HEK293T (cell line): ENCODE measurements at regions not wholly inside any gene's neighbourhood (a gene's known extent, or its start where the extent isn't known, plus 50 kb on each side); places are given as distances from the start of the nearest gene placed in this dataset.

Experiments
- CTCF ChIA-PET: fragments of 350-600 bp; formaldehyde crosslinking; extraction: SDS; loops from one replicate; lab custom pipeline; 2021; ENCODE audit warnings: antibody characterized with exemption, inconsistent platforms; lab: Yijun Ruan, JAX
- POLR2A ChIA-PET: fragments of 350-600 bp; formaldehyde crosslinking; extraction: SDS; loops from one replicate; lab custom pipeline; 2020; ENCODE audit warnings: antibody characterized with exemption, inconsistent platforms; lab: Yijun Ruan, JAX
- DNase-seq: peaks from one replicate; pipeline ENCODE4 v3.0.0; 2012; ENCODE audit warnings: mixed read lengths; ENCODE audit errors: extremely low spot score
- ARNT ChIP-seq: fragments of 450-650 bp; IDR thresholded peaks from 2 replicates; pipeline ENCODE4 v1.6.1; 2017; ENCODE audit warnings: mild to moderate bottlenecking
- BHLHE40 ChIP-seq: fragments of 450-650 bp; IDR thresholded peaks from 2 replicates; pipeline ENCODE4 v1.6.1; 2016; ENCODE audit warnings: mild to moderate bottlenecking, moderate library complexity, borderline replicate concordance
- CTBP1 ChIP-seq: fragments of 450-650 bp; IDR thresholded peaks from 2 replicates; pipeline ENCODE4 v1.6.1; 2016; ENCODE audit warnings: borderline replicate concordance
- ELF4 ChIP-seq: fragments of 450-650 bp; IDR thresholded peaks from 2 replicates; pipeline ENCODE4 v1.6.1; 2017; ENCODE audit warnings: antibody characterized with exemption
- FOXA1 ChIP-seq: fragments of 450-650 bp; IDR thresholded peaks from 2 replicates; pipeline ENCODE4 v1.6.1; 2016; ENCODE audit warnings: mild to moderate bottlenecking
- FOXK2 ChIP-seq: fragments of 450-650 bp; IDR thresholded peaks from 2 replicates; pipeline ENCODE4 v1.6.1; 2016; ENCODE audit warnings: mild to moderate bottlenecking
- FOXM1 ChIP-seq: fragments of 450-650 bp; IDR thresholded peaks from 2 replicates; pipeline ENCODE4 v1.6.1; 2017; ENCODE audit warnings: mild to moderate bottlenecking, borderline replicate concordance
- HDGF ChIP-seq: fragments of 450-650 bp; IDR thresholded peaks from 2 replicates; pipeline ENCODE4 v1.6.1; 2017; ENCODE audit warnings: antibody characterized with exemption, borderline replicate concordance
- L3MBTL2 ChIP-seq: fragments of 450-650 bp; conservative IDR thresholded peaks from 2 replicates; pipeline ENCODE4 v1.6.1; 2016; ENCODE audit warnings: mild to moderate bottlenecking
- LEF1 ChIP-seq: fragments of 450-650 bp; IDR thresholded peaks from 2 replicates; pipeline ENCODE4 v1.6.1; 2017; ENCODE audit warnings: mild to moderate bottlenecking, borderline replicate concordance
- NFRKB ChIP-seq: fragments of 450-650 bp; IDR thresholded peaks from 2 replicates; pipeline ENCODE4 v1.6.1; 2016; ENCODE audit warnings: mild to moderate bottlenecking, moderate library complexity
- SP1 ChIP-seq: fragments of 450-650 bp; IDR thresholded peaks from 2 replicates; pipeline ENCODE4 v1.6.1; 2017
- SUZ12 ChIP-seq: fragments of 450-650 bp; IDR thresholded peaks from 2 replicates; pipeline ENCODE4 v1.6.1; 2016; ENCODE audit warnings: mild to moderate bottlenecking
- TARDBP ChIP-seq: fragments of 450-650 bp; IDR thresholded peaks from 2 replicates; pipeline ENCODE4 v1.6.1; 2016
- ZNF384 ChIP-seq: fragments of 450-650 bp; IDR thresholded peaks from 2 replicates; pipeline ENCODE4 v1.6.1; 2016
- TF ChIP-seq, protein P1 (sequence below): fragments of 450-650 bp; IDR thresholded peaks from 2 replicates; pipeline ENCODE4 v1.6.1; 2016

DNA sequence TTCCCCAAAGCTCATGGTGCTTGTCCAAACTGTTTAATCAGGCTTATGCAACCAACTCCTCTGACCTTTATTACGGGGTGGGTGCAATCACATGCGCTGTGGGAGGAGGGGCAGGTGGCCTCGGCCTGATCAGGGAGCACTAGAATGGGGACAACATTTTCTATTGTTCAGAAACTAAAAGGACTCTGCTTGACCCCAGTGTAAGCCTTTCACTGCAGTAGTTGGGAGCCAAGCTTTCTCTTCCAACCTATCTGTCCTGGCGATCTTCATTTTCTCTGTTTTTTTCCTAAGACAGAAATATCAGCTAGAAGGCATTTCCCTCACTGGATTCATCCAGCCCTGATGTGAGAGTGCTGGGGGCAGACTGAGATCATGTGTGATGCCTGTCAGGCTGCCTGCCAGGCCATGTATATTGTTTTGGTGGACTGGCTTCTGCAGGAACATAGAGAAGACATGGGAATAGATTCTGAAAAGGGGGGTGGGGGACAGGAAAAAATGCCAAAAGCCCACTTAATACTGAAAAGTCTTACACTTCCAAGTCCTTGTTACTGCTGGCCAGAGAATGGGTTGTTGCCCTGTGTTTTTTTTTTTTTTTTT lies 627.0 kb upstream of the TBL1XR1 start:
- no peak for DNase-seq
- TF ChIP-seq HDGF (no peak), L3MBTL2 (no peak), NFRKB (no peak), FOXA1 (no peak), ARNT (no peak), ELF4 (no peak), FOXK2 (no peak)
- TF ChIP-seq, protein P1, sequence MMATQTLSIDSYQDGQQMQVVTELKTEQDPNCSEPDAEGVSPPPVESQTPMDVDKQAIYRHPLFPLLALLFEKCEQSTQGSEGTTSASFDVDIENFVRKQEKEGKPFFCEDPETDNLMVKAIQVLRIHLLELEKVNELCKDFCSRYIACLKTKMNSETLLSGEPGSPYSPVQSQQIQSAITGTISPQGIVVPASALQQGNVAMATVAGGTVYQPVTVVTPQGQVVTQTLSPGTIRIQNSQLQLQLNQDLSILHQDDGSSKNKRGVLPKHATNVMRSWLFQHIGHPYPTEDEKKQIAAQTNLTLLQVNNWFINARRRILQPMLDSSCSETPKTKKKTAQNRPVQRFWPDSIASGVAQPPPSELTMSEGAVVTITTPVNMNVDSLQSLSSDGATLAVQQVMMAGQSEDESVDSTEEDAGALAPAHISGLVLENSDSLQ: no peak
- POLR2A ChIA-PET: no interaction called here
- CTCF ChIA-PET: interaction anchor here (0.6 kb wide), 1 partner anchor 1650 kb away, joined by 3 read pairs; no protein-coding TSS in a partner anchor

DNA sequence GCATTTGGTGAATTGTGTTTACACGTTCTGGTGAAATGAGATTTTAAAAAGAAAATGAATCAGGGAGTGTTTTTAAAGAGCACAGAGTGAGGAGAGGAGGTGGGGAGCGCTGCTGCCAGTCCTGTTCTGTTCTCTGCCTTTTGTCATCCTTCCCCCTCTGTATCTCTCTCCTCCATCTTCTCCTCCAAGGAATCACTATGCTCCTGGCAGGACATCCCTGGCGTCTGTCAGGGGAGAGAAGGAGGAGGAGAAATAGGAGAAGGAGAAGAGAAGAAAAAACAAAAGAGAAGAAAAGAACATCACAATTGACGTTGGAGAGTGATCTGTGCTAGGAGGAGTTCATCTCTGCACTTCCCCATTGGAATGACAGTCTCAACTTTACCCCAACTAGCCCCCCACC lies 627.6 kb upstream of the TBL1XR1 start:
- TF ChIP-seq, protein P1: no peak
- no peak for TF ChIP-seq LEF1
- no peak for TF ChIP-seq CTBP1
- TF ChIP-seq ELF4: no peak
- no peak for TF ChIP-seq L3MBTL2
- no peak for TF ChIP-seq ZNF384
- TF ChIP-seq SP1: no peak
- no peak for TF ChIP-seq BHLHE40
- no peak for TF ChIP-seq SUZ12
- no peak for TF ChIP-seq FOXK2
- TF ChIP-seq FOXM1: no peak
- no peak for TF ChIP-seq NFRKB
- TF ChIP-seq FOXA1: no peak
- TF ChIP-seq TARDBP: no peak
- no peak for TF ChIP-seq ARNT
- no peak for TF ChIP-seq HDGF
- DNase-seq: no peak
- POLR2A ChIA-PET: no interaction called here
- CTCF ChIA-PET: no interaction called here

DNA sequence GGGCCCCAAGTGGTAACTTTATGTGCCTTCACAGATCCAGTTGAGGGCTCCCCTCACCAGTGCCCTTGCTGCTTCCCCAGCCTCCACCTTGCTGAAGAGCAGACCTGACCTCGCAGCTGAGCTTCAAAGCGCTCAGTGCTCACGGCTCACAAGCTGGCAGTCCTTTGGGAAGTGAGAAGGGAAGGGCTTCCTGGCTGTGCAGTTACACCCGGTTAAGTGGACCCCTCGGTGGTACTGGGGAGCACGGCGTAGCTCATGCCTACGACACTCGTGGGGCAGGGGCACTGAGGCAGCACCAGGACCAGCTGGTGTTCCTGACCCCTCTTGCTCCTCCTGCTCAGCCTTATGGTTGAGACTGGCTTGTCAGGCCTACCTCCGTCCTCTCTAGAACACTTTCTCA lies 629.0 kb upstream of the TBL1XR1 start:
- TF ChIP-seq ELF4: no peak
- no peak for TF ChIP-seq SUZ12
- no peak for TF ChIP-seq BHLHE40
- TF ChIP-seq SP1: no peak
- no peak for TF ChIP-seq HDGF
- TF ChIP-seq FOXA1: no peak
- TF ChIP-seq NFRKB: no peak
- no peak for TF ChIP-seq TARDBP
- no peak for TF ChIP-seq LEF1
- TF ChIP-seq ZNF384: no peak
- TF ChIP-seq CTBP1: no peak
- TF ChIP-seq FOXK2: no peak
- TF ChIP-seq, protein P1: no peak
- no peak for TF ChIP-seq L3MBTL2
- no peak for TF ChIP-seq FOXM1
- no peak for TF ChIP-seq ARNT
- ChIA-PET POLR2A (no interaction called here), CTCF (no interaction called here)
- DNase-seq: no peak

DNA sequence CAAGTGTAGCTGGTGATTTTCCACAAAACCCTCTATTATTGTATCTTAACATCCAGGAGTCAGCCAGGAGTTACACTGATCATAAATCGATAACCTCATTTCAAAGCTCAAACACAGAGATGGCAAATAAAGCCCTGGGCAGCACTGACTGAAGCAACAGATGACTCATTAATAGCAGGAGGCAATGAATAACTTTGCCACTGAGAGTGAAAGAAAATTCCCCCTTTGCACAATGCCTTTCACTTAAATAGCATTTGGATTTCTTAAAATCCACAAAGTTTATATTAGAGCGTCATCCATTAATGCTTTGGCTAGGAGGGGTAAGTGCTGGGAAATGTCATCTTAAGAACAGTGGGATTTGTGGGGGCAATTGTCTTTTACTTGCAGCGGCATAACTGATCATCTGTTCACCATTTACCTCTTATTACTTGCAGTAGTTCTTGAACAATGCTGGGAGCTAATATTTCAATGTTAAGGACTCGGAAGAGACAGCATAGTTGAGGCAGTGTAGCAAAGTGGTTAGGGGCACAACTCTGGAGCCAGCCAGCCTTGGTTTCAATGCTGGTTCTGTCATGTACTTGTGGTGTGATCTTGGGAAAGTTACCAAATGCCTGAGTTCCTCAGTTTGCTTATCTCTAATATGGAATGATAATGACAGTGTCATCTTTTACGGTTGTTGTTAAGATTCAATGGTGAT lies 630.4 kb upstream of the TBL1XR1 start:
- ChIA-PET CTCF (interaction anchor here (0.7 kb wide), 1 partner anchor 9 kb away, joined by 3 read pairs; no protein-coding TSS in a partner anchor), POLR2A (no interaction called here)
- TF ChIP-seq SUZ12 (no peak), HDGF (no peak), TARDBP (no peak), SP1 (no peak), ARNT (no peak), CTBP1 (no peak), FOXK2 (no peak), BHLHE40 (no peak), L3MBTL2 (no peak), ZNF384 (no peak), FOXA1 (no peak), ELF4 (no peak), FOXM1 (no peak), NFRKB (no peak), LEF1 (no peak)
- TF ChIP-seq, protein P1: no peak
- no peak for DNase-seq

DNA sequence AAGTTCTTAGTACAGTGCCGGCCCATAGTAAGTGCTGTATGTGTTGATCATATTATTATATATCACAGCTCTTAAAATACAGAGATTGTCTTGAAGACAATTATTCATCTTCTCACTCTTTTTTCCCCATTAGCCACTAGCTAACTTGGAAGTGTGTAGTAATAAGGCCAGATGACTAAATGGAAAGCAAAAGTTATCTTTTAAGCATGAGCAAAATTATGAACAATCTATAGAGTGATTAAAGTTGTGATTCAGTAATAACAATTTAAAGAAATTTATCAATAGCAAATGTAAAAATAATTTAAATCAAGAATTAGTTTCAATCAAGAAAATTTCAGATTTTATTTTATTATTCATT lies 630.9 kb upstream of the TBL1XR1 start:
- TF ChIP-seq SUZ12 (no peak), NFRKB (no peak), L3MBTL2 (no peak), TARDBP (no peak), CTBP1 (no peak), LEF1 (no peak), ELF4 (no peak), ARNT (no peak), FOXM1 (no peak), FOXK2 (no peak), BHLHE40 (no peak), ZNF384 (no peak), HDGF (no peak), FOXA1 (no peak), SP1 (no peak)
- TF ChIP-seq, protein P1: no peak
- DNase-seq: no peak
- ChIA-PET POLR2A (no interaction called here), CTCF (interaction anchor here (0.7 kb wide), 1 partner anchor 10 kb away, joined by 3 read pairs; no protein-coding TSS in a partner anchor)
